ENCODE measurements at regions not wholly inside any gene's neighbourhood (a gene's known extent, or its start where the extent isn't known, plus 50 kb on each side); places are given as distances from the start of the nearest gene placed in this dataset.

GRCh38 chr1:184909019-184909418 lies 65.3 kb downstream of the NIBAN1 start:
- Histone ChIP-seq H3K27ac (ENCODE audit: low read length) (no peak overlapping the region), H3K4me2 (ENCODE audit: low read length) (no peak overlapping the region), H2AFZ (ENCODE audit: low read depth, low read length) (no peak overlapping the region), H3K36me3 (replicated peaks; ENCODE audit: low read depth, low read length) (peaks cover 20% of the 10 kb centered on the region), H3K79me2 (ENCODE audit: low read length) (peaks cover 94% of the 10 kb centered on the region), H3K9ac (ENCODE audit: low read length) (no peak overlapping the region), H3K9me3 (ENCODE audit: insufficient read depth, low read length) (no peaks in the 10 kb centered on the region), H4K20me1 (ENCODE audit: insufficient read depth, low read length) (no peaks in the 10 kb centered on the region), H3K4me1 (ENCODE audit: low read length) (peaks cover 12% of the 10 kb centered on the region), H3K27me3 (ENCODE audit: low read depth, low read length) (no peaks in the 10 kb centered on the region), H3K4me3 (ENCODE audit: low read length) (no peak overlapping the region)
- TF ChIP-seq EZH2phosphoT487 (IDR thresholded peaks at IDR 0.05; ENCODE audit: low read depth): no peak
- TF ChIP-seq CTCF (IDR thresholded peaks at IDR 0.05; ENCODE audit: low read depth, low read length): no peak

GRCh38 chr1:184908506-184908905 lies 65.8 kb downstream of the NIBAN1 start:
- Histone ChIP-seq H3K79me2 (ENCODE audit: low read length) (peaks cover 90% of the 10 kb centered on the region), H3K9ac (ENCODE audit: low read length) (no peak overlapping the region), H3K27me3 (ENCODE audit: low read depth, low read length) (no peaks in the 10 kb centered on the region), H3K27ac (ENCODE audit: low read length) (no peak overlapping the region), H2AFZ (ENCODE audit: low read depth, low read length) (no peak overlapping the region), H3K9me3 (ENCODE audit: insufficient read depth, low read length) (no peaks in the 10 kb centered on the region), H3K36me3 (replicated peaks; ENCODE audit: low read depth, low read length) (peaks cover 20% of the 10 kb centered on the region), H3K4me1 (ENCODE audit: low read length) (peaks cover 12% of the 10 kb centered on the region), H3K4me3 (ENCODE audit: low read length) (no peak overlapping the region), H4K20me1 (ENCODE audit: insufficient read depth, low read length) (no peaks in the 10 kb centered on the region), H3K4me2 (ENCODE audit: low read length) (no peak overlapping the region)
- TF ChIP-seq EZH2phosphoT487 (IDR thresholded peaks at IDR 0.05; ENCODE audit: low read depth) (no peak), CTCF (IDR thresholded peaks at IDR 0.05; ENCODE audit: low read depth, low read length) (no peak)

GRCh38 chr1:184907500-184907899 lies 66.8 kb downstream of the NIBAN1 start:
- peaks cover 91% of the 10 kb centered on the region for H3K79me2 ChIP-seq (ENCODE audit: low read length)

GRCh38 chr1:184906761-184907160 lies 67.5 kb downstream of the NIBAN1 start:
- no peaks in the 10 kb centered on the region for H3K9me3 ChIP-seq (ENCODE audit: insufficient read depth, low read length)
- H3K4me3 ChIP-seq (ENCODE audit: low read length): no peak overlapping the region
- no peak overlapping the region for H3K27ac ChIP-seq (ENCODE audit: low read length)
- H3K9ac ChIP-seq (ENCODE audit: low read length): no peak overlapping the region
- peaks cover 92% of the 10 kb centered on the region for H3K79me2 ChIP-seq (ENCODE audit: low read length)
- H2AFZ ChIP-seq (ENCODE audit: low read depth, low read length): no peak overlapping the region
- H3K4me2 ChIP-seq (ENCODE audit: low read length): no peak overlapping the region
- H3K27me3 ChIP-seq (ENCODE audit: low read depth, low read length): no peaks in the 10 kb centered on the region
- H4K20me1 ChIP-seq (ENCODE audit: insufficient read depth, low read length): peaks cover 7% of the 10 kb centered on the region; the same call in 1 of the 2 replicates
- H3K4me1 ChIP-seq (ENCODE audit: low read length): peaks cover 12% of the 10 kb centered on the region
- no peak for TF ChIP-seq EZH2phosphoT487 (IDR thresholded peaks at IDR 0.05; ENCODE audit: low read depth)
- no peak for TF ChIP-seq CTCF (IDR thresholded peaks at IDR 0.05; ENCODE audit: low read depth, low read length)
- peaks cover 18% of the 10 kb centered on the region for H3K36me3 ChIP-seq (replicated peaks; ENCODE audit: low read depth, low read length)

More at GRCh38 chr1:184907500-184907899, 66.8 kb downstream of the NIBAN1 start:
- H2AFZ ChIP-seq (ENCODE audit: low read depth, low read length): no peak overlapping the region
- peaks cover 12% of the 10 kb centered on the region for H3K4me1 ChIP-seq (ENCODE audit: low read length)
- no peak overlapping the region for H3K4me3 ChIP-seq (ENCODE audit: low read length)
- no peak overlapping the region for H3K9ac ChIP-seq (ENCODE audit: low read length)
- H3K4me2 ChIP-seq (ENCODE audit: low read length): no peak overlapping the region
- no peak for TF ChIP-seq CTCF (IDR thresholded peaks at IDR 0.05; ENCODE audit: low read depth, low read length)
- no peak for TF ChIP-seq EZH2phosphoT487 (IDR thresholded peaks at IDR 0.05; ENCODE audit: low read depth)
- H4K20me1 ChIP-seq (ENCODE audit: insufficient read depth, low read length): peaks cover 4% of the 10 kb centered on the region; the same call in 1 of the 2 replicates
- no peaks in the 10 kb centered on the region for H3K27me3 ChIP-seq (ENCODE audit: low read depth, low read length)
- peaks cover 19% of the 10 kb centered on the region for H3K36me3 ChIP-seq (replicated peaks; ENCODE audit: low read depth, low read length)
- H3K27ac ChIP-seq (ENCODE audit: low read length): no peak overlapping the region
- H3K9me3 ChIP-seq (ENCODE audit: insufficient read depth, low read length): no peaks in the 10 kb centered on the region
